Breast epithelium (tissue), 4 donors: ENCODE measurements at regions not wholly inside any gene's neighbourhood (a gene's known extent, or its start where the extent isn't known, plus 50 kb on each side); places are given as distances from the start of the nearest gene placed in this dataset.
A peak's percentile ranks its signal among the peaks of the same experiment; 100 is the strongest.

Source experiments
- DNase-seq, 2 donors: peaks; one replicate each; pipeline ENCODE4 v3.0.0-alpha.2; 2019; ENCODE audit warnings: low spot score in 2 of 2
- H3K27ac ChIP-seq, 2 donors: fragments of 200-600 bp; sonication (generic) in 1 of 2; one replicate each; pipeline ENCODE4 v1.5.1; 2016 to 2019; ENCODE audit warnings: mild to moderate bottlenecking in 1 of 2
- H3K27me3 ChIP-seq, 2 donors: fragments of 200-600 bp; sonication (generic) in 1 of 2; one replicate each; pipeline versions ENCODE4 v1.5.1 to v1.6.0; 2017 to 2019; ENCODE audit warnings: control low read depth in 1 of 2, mild to moderate bottlenecking in 1 of 2
- H3K36me3 ChIP-seq: fragments of 200-600 bp; one replicate; pipeline ENCODE4 v1.5.1; 2019
- H3K4me1 ChIP-seq, 2 donors: fragments of 200-600 bp; sonication (generic); one replicate each; pipeline ENCODE4 v1.5.1; 2016 to 2019; ENCODE audit warnings: control low read depth in 1 of 2
- H3K4me3 ChIP-seq, 3 donors: fragments of 200-600 bp; sonication (generic); 1 replicate in 2 of 3; 2 replicates in 1 of 3; pipeline ENCODE4 v1.5.1; 2016 to 2019; ENCODE audit warnings: mild to moderate bottlenecking in 3 of 3, moderate library complexity in 2 of 3
- H3K9me3 ChIP-seq, 2 donors: fragments of 200-600 bp; sonication (generic) in 1 of 2; one replicate each; pipeline ENCODE4 v1.5.1; 2016 to 2019; ENCODE audit warnings: control low read depth in 1 of 2
- POLR2A ChIP-seq: fragments of 450-650 bp; IDR thresholded peaks from one replicate; pipeline ENCODE4 v1.6.1; 2016; ENCODE audit warnings: antibody characterized with exemption, mild to moderate bottlenecking, moderate library complexity
- POLR2AphosphoS5 ChIP-seq, 3 donors: sonication (generic); formaldehyde crosslinking; IDR thresholded peaks; one replicate each; pipeline ENCODE4 v1.6.1; 2017; ENCODE audit warnings: antibody characterized with exemption in 3 of 3
- intact Hi-C: fragments of 100-400 bp; cut with DNase I; formaldehyde crosslinking; loops from one replicate; pipeline ENCODE4 v1.15.1; 2023; ENCODE audit warnings: low total_unique reads
- TF ChIP-seq, protein P1 (sequence below), 3 donors: fragments of 450-650 bp; IDR thresholded peaks; one replicate each; pipeline ENCODE4 v1.5.1; 2016 to 2017; ENCODE audit warnings: antibody characterized with exemption in 3 of 3, mild to moderate bottlenecking in 3 of 3, moderate library complexity in 3 of 3

DNA sequence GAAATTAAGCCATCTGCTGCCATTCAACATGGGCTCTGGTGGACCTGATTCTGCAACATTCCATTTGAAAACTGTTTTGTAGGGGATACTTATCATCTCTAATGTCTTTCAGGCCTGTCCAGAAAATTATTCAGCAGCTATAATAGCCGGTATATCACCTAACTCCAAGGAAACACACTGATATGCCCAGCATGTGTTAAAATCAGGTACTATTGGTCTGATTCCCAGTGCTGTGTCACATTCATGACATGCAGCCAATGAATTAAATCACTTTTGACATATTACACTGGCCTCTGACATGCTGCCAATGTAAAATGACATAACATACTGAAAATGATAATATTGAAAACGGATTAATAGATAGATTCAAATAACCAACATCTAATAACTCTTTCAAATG, 60.5 kb upstream of the IRX5 start:
- no peaks in the 10 kb centered on the region for H3K36me3 ChIP-seq
- no peak overlapping the region for H3K4me3 ChIP-seq
- no peak for DNase-seq
- TF ChIP-seq POLR2AphosphoS5 (IDR thresholded peaks at IDR 0.05): no peak
- TF ChIP-seq, protein P1, sequence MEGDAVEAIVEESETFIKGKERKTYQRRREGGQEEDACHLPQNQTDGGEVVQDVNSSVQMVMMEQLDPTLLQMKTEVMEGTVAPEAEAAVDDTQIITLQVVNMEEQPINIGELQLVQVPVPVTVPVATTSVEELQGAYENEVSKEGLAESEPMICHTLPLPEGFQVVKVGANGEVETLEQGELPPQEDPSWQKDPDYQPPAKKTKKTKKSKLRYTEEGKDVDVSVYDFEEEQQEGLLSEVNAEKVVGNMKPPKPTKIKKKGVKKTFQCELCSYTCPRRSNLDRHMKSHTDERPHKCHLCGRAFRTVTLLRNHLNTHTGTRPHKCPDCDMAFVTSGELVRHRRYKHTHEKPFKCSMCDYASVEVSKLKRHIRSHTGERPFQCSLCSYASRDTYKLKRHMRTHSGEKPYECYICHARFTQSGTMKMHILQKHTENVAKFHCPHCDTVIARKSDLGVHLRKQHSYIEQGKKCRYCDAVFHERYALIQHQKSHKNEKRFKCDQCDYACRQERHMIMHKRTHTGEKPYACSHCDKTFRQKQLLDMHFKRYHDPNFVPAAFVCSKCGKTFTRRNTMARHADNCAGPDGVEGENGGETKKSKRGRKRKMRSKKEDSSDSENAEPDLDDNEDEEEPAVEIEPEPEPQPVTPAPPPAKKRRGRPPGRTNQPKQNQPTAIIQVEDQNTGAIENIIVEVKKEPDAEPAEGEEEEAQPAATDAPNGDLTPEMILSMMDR (IDR thresholded peaks at IDR 0.05): no peak
- TF ChIP-seq POLR2A: no peak
- H3K27ac ChIP-seq: no peak overlapping the region
- peaks cover 0 to 3% of the 10 kb centered on the region in 2 donors for H3K9me3 ChIP-seq
- H3K4me1 ChIP-seq: no peaks in the 10 kb centered on the region
- H3K27me3 ChIP-seq: no peaks in the 10 kb centered on the region
- intact Hi-C loops: no loop called here

DNA sequence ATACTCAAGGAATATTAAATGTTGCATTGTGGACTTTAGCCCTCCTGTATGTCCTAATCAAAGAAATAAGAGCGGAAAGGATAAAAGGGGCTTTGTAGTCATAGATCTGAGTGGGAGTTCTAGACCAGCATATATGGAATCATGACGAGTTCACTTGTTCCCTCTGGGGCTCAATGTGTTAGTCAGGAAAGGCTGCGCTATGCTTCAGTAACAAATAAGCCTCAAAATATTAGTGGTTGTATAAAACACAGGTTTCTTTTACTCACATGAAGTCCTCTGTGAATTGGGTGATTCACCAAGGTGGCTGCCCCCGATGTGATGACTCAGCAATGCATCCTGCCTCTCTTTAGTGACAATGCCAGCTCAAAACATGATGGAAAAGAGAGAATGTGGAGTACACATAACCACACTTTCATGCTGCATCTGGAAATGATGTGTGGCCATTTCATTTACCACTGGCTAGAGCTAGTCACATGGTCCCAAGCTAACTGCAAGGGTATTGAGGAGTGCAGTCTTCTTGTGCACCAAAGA, 63.3 kb upstream of the IRX5 start:
- intact Hi-C loops: no loop called here
- Histone ChIP-seq H3K9me3 (peaks cover 0 to 3% of the 10 kb centered on the region in 2 donors), H3K36me3 (no peaks in the 10 kb centered on the region), H3K27ac (no peak overlapping the region), H3K27me3 (no peaks in the 10 kb centered on the region), H3K4me1 (no peaks in the 10 kb centered on the region), H3K4me3 (no peak overlapping the region)
- TF ChIP-seq, protein P1 (IDR thresholded peaks at IDR 0.05): no peak
- TF ChIP-seq POLR2AphosphoS5 (IDR thresholded peaks at IDR 0.05): no peak
- TF ChIP-seq POLR2A: no peak
- no peak for DNase-seq

DNA sequence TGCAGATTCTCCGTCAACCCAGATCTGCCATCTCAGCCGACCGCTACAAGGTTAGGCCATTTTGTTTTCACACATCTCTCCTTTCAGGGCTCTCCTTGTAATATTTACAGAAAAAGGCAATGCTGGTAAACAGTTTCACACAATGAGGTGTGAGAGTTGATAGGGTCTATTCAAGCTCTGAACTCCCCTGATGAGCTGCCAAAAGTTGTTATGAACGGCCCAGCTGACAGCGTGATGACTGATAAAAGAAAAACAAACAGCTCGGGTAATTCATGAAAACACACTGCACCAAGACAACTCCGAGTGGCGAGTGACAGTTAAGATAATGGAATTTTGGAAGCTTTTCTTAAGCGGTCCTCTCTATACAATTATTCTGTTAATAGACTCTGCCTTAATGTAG, 68.1 kb upstream of the IRX5 start:
- intact Hi-C loops: no loop called here
- no peak for DNase-seq
- H3K27me3 ChIP-seq: no peaks in the 10 kb centered on the region

DNA sequence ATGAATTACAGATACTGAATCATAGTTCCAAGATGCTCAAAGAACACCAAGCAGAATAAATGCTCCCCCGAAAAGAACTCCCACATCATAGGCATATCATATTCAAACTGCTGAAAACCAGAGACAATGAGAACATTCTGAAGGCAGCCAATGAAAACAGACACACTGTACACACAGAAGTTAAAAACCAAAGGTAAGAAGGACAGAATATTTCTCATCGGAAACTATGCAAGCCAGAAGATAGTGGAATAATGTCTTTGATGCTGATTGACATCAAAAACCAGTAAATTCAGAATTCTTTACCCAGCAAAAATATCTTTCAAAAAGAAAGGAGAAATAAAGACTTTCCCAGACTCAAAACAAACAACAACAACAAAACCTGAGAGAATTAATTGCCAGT, 73.8 kb upstream of the IRX5 start:
- H3K4me1 ChIP-seq: no peaks in the 10 kb centered on the region
- H3K4me3 ChIP-seq: no peak overlapping the region
- no peak overlapping the region for H3K27ac ChIP-seq
- H3K9me3 ChIP-seq: no peaks in the 10 kb centered on the region
- intact Hi-C loops: no loop called here
- DNase-seq: no peak
- no peaks in the 10 kb centered on the region for H3K27me3 ChIP-seq
- TF ChIP-seq POLR2A (no peak), POLR2AphosphoS5 (IDR thresholded peaks at IDR 0.05) (no peak)
- TF ChIP-seq, protein P1 (IDR thresholded peaks at IDR 0.05): no peak
- no peaks in the 10 kb centered on the region for H3K36me3 ChIP-seq

More for the DNA sequence above, 68.1 kb upstream of the IRX5 start:
- Histone ChIP-seq H3K27ac (no peak overlapping the region), H3K9me3 (peaks cover 0 to 2% of the 10 kb centered on the region in 2 donors), H3K4me1 (no peaks in the 10 kb centered on the region), H3K36me3 (no peaks in the 10 kb centered on the region), H3K4me3 (no peak overlapping the region)
- TF ChIP-seq, protein P1 (IDR thresholded peaks at IDR 0.05): no peak
- TF ChIP-seq POLR2AphosphoS5 (IDR thresholded peaks at IDR 0.05): no peak
- TF ChIP-seq POLR2A: no peak

DNA sequence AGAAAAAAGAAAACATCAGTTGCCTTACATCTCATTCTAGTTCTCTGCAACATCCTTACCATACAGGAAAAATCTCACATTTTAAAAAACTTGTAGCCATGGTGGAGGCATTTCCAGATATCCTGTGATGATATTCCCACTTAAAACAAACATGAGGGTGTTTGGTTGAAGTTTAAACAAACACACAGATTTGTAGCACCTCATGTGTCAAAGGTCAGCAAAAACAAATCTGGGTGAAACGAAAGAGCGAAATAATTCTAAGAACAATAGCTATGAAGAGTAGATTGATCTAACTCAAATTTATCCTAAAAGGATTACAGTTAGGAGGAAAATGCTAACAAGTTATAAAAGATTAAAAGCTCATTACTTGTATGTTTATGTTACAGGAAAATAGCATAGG, 83.1 kb upstream of the IRX5 start:
- intact Hi-C loops: no loop called here
- Histone ChIP-seq H3K4me1 (no peaks in the 10 kb centered on the region), H3K36me3 (no peaks in the 10 kb centered on the region), H3K4me3 (no peak overlapping the region), H3K9me3 (peaks cover 4 to 12% of the 10 kb centered on the region in 2 donors), H3K27ac (peak overlapping the region in 1 of 2 donors; percentile 1), H3K27me3 (no peaks in the 10 kb centered on the region)
- no peak for TF ChIP-seq POLR2AphosphoS5 (IDR thresholded peaks at IDR 0.05)
- no peak for TF ChIP-seq POLR2A
- TF ChIP-seq, protein P1 (IDR thresholded peaks at IDR 0.05): no peak
- DNase-seq: no peak
